LNCAP (cell line): ENCODE measurements at regions not wholly inside any gene's neighbourhood (a gene's known extent, or its start where the extent isn't known, plus 50 kb on each side); places are given as distances from the start of the nearest gene placed in this dataset.

ENCODE experiments used
- TF ChIP-seq, protein P1 (sequence below): fragments of 450-650 bp; IDR thresholded peaks from 2 replicates; pipeline ENCODE4 v1.5.1; 2017; ENCODE audit warnings: mild to moderate bottlenecking

DNA sequence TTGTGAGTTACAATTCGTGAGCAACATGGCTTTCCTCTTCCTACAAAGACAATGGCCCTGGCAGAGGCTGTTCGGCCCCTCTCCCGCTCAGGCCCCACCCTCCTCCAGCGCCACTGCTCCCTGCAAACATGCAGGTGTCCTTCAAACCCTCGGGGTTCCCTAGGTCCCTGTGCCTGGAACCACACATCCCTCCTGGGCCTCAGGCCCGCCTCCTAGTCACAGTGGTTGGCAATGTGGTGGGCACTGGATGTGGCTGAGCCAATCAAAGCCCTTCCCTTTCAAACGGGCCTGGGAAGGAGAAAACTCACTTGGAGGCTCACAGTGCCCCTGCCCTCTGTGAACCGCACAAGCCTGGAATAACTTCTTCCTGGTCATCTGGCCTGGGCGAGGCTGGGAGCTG lies 147.2 kb downstream of the TFAP2C start:
- TF ChIP-seq, protein P1, sequence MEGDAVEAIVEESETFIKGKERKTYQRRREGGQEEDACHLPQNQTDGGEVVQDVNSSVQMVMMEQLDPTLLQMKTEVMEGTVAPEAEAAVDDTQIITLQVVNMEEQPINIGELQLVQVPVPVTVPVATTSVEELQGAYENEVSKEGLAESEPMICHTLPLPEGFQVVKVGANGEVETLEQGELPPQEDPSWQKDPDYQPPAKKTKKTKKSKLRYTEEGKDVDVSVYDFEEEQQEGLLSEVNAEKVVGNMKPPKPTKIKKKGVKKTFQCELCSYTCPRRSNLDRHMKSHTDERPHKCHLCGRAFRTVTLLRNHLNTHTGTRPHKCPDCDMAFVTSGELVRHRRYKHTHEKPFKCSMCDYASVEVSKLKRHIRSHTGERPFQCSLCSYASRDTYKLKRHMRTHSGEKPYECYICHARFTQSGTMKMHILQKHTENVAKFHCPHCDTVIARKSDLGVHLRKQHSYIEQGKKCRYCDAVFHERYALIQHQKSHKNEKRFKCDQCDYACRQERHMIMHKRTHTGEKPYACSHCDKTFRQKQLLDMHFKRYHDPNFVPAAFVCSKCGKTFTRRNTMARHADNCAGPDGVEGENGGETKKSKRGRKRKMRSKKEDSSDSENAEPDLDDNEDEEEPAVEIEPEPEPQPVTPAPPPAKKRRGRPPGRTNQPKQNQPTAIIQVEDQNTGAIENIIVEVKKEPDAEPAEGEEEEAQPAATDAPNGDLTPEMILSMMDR: no peak

GRCh38 chr20:56778765-56779195 lies 149.7 kb downstream of the TFAP2C start:
- TF ChIP-seq, protein P1: no peak

GRCh38 chr20:56779452-56780143 lies 150.5 kb downstream of the TFAP2C start:
- TF ChIP-seq, protein P1: no peak

DNA sequence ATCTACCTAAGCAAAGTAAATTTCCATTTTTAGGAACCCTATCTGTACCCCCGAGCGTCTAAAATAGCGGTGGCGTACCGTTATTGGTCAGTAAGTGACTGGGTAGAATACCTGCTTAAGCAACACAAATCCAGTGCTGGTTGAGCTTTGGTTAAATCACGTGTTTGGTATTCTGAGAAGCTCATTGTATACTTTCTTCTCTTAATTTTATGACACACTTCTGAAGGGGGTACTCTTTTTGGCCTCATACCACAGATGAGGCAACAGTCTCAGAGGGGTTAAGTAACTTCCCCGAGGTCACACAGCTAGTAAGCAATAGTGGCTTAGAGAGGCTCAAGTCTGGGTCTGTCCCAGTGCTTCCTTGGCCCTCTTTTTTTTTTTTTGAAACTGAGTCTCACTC lies 151.2 kb downstream of the TFAP2C start:
- TF ChIP-seq, protein P1: no peak

DNA sequence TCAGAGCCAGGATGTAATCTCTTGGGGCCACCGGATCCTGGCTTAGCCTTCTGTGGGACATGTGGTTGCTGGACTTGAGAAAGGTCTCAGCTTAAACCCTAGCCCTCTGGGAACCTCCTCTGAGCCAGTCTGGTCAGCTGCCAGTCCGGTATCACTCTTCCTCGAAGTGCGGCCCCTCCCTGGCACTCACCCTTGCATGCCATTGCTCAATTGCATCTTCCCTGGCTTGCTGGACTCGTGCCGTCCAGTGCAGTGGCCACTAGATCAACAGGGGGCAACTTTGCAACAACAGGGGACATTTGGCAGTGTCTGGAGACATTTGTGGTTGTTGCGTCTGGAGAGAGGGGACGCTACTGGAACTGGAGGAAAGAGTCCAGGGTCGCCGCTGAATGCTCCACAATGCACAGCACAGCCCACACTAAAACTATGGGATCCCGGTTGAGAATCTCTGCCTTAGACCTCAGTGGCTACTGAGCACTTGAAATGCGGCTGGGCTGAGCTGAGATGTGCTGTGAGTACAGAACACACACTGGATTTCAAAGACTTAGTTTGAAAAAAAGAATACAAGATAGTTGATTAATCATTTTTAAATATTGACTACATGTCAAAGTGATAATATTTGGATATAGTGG lies 152.1 kb downstream of the TFAP2C start:
- TF ChIP-seq, protein P1: no peak

DNA sequence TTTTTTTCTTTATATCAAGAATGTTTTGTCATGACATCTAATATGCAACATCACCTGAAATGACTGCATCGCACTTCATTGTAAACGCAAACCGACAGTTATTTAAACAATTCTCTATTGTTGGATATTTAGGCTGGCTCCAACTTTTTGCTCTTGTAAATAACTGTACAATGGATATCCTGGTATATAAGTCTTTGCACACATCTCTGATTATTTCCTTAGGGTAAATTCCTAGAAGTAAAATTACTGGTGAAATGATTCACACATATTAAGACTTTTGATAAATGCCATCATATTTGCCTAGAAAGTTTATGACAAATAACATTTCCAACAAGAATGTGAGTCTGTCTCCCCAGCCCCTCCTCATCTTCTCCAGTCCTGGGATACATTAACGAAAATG lies 154.7 kb downstream of the TFAP2C start:
- TF ChIP-seq, protein P1: no peak

DNA sequence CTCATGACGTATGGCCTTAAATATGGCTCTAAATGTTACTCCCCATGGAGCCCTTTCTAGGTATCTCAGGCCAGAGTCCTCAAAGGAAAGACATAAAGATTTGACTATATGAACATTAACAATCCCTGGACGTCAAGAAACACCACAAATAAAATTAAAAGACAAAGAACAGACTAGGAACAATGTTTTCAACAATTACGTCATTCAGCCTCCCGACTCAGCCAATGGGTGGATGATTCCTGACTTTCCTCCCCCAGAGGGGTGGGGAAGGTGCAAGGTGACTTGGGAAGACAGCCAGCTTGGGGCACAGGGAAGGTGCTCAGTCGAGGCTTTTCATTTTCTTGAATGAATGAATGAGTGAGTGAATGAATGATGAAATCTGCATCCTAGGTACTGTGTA lies 157.4 kb downstream of the TFAP2C start:
- TF ChIP-seq, protein P1: no peak
